HEK293 (cell line): ENCODE measurements at regions not wholly inside any gene's neighbourhood (a gene's known extent, or its start where the extent isn't known, plus 50 kb on each side); places are given as distances from the start of the nearest gene placed in this dataset.

Experiments
- ZNF223 ChIP-seq: fragments of 450-650 bp; formaldehyde crosslinking; IDR thresholded peaks from 2 replicates; pipeline ENCODE4 v1.5.1; 2016; ENCODE audit warnings: missing biosample characterization, missing genetic modification characterization
- ZNF324 ChIP-seq: fragments of 450-650 bp; formaldehyde crosslinking; IDR thresholded peaks from 2 replicates; pipeline ENCODE4 v1.5.1; 2016; ENCODE audit warnings: missing biosample characterization, missing genetic modification characterization
- ZNF639 ChIP-seq: fragments of 450-650 bp; formaldehyde crosslinking; IDR thresholded peaks from 2 replicates; pipeline ENCODE4 v1.5.1; 2016; ENCODE audit warnings: missing biosample characterization, missing genetic modification characterization

DNA sequence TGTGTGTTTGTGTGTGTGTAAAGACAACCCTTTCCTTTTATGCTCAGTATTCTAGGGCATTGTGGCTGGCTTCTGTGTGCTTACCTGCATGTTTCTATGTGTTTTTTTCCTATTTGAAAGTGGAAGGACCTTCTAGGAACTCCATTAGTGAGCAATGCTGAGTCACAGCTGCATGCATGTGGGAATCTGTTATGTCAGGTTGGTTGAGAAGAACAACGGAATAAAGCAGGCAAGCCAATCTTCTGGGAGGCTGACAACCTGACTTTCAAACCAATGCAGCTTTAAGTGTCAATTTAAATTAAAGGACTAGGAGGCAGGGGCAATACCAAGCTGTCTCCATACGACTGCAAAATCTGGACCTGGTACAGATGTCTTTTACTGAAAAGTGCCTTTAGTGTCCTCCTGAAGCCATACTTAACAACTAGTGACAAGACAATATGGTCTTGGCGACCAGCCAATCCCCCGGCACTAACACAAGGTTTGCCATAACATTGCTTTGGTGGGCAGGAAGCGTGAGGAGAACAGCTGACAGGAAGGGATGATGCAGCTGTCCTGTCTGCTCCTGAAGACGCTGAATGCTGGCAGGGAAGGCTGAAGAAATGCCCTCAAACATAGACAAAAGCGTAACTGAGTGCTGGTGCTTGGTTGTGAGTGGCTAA lies 514.7 kb upstream of the CDH7 start:
- TF ChIP-seq ZNF223 (tag by site-specific recombination) (no peak), ZNF639 (tag by site-specific recombination) (no peak), ZNF324 (no peak)
